H1 (cell line): ENCODE measurements at regions not wholly inside any gene's neighbourhood (a gene's known extent, or its start where the extent isn't known, plus 50 kb on each side); places are given as distances from the start of the nearest gene placed in this dataset.

ENCODE experiments used
- CBX5 ChIP-seq: fragments of 300-800, 300-1000 bp; sonication (generic); IDR thresholded peaks from 2 replicates; pipeline ENCODE4 v1.7.1; 2016; ENCODE audit warnings: antibody characterized with exemption, low read length, low read depth
- KDM1A ChIP-seq: fragments of 200-600, 300-600 bp; sonication (generic); IDR thresholded peaks from 2 replicates; pipeline ENCODE4 v1.7.1; 2016; ENCODE audit warnings: mild to moderate bottlenecking, low read length, borderline replicate concordance

- TF ChIP-seq KDM1A (no peak), CBX5 (no peak)
These were observed 116.9 kb upstream of the PCGF5 start (continued) for GRCh38 chr10:91103384-91104192.
